ENCODE measurements at regions not wholly inside any gene's neighbourhood (a gene's known extent, or its start where the extent isn't known, plus 50 kb on each side); places are given as distances from the start of the nearest gene placed in this dataset.

DNA sequence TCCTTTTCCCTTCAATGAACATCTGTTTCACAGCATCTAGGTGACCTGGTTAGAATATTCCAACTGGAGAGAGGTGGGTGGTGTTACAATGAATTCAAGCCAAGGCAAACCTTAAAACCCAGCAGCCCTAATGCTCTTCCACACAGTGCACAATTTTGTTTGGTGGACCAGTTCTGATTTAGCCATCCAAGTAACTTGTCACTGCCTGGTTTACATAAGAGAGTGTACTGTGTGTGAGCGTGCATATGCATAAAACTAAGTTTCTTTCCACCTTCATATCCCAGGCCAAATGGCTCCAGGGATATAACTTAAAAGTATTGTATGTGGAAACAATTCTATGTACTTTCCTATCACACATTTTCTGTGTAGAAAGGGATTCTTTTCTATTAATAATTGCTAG, 200.4 kb upstream of the FAR2 start:
- DNase-seq, result no peak

DNA sequence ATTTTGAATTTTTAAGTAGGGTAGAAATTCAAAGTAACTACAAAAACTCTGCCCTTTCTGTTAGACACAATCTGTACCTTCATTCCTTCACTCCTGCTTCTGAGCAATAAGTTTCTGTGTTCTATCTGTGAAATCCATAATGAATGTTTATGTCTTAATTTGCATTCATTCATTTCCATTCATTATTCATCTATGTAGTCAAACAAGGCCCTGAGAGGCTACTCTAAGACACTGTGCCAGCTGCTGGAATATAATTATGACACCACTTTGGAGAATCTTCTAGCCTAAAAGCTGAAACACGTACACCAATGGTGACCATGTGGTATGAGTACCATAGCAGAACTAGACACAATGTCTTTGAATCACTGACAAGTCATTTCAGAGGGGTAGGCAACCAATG, 199.9 kb upstream of the FAR2 start:
- no peak for DNase-seq

DNA sequence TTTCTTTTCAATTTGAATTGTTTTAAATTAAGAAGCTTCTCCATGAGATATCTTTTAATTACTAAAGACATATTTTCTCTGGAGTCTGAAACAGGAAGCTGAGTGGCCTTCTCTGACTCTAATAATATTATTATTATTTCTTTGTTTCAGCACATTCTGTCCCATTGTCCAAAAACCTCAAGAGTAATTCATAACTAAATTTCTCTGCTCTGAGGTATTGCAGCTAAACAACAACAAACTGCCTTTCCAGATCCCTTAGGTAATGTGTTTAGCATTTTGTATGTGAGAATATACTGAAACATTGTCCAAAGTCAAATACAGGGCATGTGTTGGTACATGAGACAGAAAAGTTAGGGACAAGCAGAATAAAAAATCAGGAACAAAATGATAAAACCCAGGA, 199.0 kb upstream of the FAR2 start:
- DNase-seq, result no peak

DNA sequence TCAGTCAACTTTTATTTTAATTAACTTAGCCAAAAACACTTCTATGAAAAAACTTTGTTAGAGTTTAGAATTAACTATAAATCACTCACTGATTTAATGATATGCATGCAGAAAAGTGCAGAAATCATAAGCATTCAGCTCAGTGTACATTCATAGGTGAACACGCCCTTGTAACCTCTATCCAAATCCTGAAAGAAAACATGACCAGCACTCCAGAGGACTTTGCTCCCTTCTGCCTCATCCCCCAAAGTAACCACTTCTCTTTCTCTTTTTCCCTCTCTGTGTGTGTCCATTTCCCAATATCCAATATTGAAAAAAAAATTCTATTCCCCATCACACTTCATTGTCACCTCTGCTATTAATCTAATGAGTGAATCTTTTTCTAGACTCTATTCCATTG, 197.1 kb upstream of the FAR2 start:
- DNase-seq, result no peak

DNA sequence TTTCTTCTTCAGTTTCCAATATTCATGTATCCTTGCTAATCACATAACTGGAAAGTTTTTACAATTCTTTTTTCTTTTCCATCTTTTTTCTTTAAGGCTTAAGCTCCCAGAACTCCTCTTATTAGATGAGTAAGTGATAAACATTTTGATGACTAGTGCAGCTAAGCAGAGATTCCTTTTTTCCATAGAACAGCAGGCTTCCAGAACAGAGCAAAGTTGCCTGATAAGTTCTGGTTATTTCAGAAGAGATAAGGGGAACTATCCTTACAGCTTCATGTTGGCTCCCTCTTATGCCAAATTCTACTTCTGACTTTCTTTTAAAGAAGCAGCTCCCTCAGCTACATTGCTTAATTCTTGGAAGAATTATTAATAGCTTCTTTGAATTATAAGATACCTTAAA, 194.7 kb upstream of the FAR2 start:
- no peak for DNase-seq

DNA sequence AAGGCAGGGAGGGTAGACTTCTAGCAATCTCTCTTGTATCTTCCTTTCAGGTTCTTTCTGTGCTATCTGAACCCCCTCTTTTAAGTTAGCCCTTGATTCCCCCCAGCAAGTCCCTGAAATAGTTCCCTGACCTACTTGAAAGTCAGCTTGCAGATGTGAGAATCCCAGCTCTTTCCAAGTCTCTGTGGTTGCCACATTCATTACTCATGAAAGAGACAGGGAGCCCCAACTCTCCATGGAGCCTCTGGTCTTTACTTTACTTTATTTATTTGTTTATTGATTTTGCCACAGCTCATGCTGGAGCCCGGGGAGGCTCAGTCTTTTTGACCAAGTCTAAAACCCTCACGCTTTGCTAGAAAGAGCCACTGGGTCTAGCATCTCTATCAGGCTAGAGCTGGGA, 193.6 kb upstream of the FAR2 start:
- no peak for DNase-seq

DNA sequence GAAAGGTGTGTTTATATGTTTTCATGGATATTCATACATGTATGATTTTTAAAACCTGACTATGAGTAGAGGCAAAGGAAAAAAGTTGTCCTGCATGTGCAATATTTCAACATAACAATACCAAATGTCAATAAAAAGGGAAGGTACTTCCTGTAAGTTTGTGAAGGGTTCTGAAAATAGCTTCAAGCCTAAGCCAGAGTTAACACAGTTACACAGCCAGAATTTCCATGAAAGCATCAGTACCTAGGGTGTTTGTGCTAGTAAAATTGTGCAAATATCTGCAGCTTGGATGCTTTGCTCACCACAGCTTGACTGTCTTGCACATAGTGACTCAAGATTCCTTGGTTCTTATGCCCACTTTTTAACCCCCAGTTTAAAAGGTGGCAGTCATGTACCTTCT, 193.1 kb upstream of the FAR2 start:
- DNase-seq, result no peak

DNA sequence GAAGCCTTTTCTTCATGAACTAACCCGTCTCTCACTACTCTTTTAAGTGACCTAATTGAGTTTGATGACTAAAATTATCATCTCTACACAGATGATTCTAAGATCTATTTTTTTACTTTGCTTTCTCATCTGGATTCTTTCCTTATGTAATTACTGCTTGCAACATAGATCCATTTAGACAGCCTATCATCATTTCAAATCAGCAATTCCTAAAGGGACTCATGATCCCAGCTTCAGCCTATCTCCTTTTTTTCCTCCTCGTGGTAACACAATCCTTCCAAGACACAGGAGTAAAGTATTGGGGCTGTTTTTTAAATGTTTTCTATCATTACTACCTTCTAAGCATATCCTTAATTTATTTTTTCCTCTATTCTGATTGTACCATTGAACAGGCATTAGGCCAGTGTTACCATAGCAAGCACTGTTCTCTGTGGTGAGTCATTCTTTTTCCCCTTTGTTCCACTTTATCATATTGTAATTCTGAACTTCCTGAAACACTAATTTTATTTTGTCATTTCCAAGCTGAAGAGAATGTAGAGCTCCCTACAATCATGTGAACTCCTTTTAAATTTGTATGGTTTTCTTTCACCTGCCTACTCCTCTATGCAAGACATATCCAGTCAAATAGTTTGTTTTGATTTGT, 190.4 kb upstream of the FAR2 start:
- DNase-seq, result no peak

DNA sequence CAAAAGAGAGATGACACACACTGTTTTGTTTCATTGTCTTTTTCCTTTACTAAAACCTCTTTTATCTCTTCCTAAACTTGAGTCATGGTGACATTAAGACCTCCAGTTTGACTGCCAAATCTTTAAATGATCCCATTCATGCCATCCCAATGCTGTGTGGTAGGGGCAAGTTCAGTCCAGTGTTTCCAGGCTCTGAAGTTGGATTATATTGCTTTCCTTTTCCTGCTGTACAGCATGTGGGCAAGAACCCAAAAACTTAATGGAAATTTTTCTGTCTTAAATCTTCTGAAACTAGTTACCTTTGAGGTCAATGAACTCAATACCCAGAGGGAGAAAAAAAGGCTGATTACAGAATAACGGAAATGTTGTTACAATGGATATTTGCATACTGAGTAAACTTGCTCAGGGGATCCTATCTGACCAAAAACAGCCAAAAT, 187.1 kb upstream of the FAR2 start:
- DNase-seq, result no peak

DNA sequence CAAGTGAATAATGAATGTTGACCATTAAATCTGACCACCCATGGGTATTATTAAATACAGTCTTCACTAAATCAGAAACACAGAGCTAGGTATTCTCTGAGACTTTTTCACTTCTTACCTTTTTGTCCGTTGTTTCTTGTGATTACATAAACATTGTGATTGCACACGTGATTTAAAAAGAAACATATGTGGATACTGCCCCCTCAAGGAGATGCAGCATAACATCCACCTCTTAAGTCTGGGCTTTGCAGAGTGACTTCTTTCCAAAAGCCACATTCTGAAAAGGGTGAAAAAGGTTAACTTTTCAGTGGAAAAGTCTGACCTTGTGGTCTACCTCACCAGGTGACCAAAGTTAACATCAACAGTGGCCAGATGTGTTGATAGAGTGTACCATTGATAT, 185.5 kb upstream of the FAR2 start:
- no peak for DNase-seq

DNA sequence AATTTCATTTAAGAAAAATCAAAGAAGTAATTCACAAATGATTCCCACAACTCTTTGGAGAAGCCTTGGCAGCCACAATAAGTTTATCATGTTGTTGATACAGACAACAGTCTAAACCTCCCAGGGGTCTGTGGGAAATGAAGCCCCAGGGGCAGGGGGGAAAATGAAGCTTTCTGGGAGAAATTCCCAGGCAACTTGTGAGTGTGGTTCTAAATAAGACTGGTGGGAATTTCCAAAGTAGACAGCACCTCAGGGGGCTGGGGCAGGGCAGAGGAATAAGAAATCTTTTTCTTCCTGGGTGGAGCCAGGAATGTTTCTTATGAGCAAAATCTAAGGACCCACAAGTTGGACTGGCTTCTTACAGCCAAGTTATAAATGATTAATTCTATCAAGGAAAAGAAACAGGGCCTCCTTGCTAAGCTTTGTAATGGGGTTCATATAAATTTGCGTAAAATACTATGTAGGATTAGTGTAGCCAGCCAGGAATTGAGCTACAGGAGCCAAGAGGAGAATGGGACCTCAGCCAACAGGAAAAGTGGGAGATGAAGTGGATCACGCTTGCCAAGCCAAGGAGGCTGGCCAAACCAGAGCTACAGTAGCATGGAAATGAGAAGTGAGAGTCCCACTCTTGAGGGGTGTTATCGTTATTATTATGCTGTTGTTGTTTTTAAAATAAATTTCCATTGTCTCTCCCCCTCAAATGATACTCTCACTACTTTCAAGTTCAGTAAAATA, 182.9 kb upstream of the FAR2 start:
- DNase-seq, result no peak

DNA sequence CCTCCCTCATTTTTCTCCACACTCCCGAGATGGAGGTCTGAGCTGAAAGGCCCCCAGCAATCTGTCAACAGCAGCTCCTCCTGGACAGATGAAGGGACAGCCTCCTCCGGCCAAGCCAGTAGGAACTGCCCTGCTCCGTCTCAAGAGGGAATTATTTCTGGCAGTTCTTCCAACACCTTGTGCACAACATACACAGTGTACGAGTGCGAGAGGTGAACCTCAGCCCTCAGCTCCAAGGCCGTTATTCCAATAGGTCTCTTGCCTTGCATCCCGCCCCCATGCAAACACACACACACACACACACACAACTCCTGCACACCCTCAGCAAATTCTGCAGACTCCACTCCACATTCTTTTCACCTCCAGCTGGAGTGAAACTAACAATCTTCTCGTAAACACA, 181.7 kb upstream of the FAR2 start:
- DNase-seq, result no peak

DNA sequence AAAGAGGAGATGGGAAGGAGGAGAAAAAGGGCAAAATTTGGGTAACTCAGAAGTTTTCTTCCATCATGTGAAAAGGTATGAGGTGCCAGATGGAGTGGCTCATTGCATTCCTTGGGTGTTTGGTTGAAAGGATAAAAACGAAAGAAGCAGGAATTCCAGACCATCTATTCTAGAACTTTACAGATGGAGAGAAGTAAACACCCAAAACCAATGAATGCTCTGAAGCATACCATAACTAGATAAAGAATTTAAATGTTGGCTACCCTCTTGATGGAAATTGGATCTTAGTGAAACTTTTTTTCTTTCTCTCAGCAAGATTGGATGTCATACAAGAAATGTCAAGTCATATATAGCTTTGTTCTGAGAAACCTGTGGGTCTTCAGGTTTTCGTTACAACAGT, 175.6 kb upstream of the FAR2 start:
- no peak for DNase-seq

DNA sequence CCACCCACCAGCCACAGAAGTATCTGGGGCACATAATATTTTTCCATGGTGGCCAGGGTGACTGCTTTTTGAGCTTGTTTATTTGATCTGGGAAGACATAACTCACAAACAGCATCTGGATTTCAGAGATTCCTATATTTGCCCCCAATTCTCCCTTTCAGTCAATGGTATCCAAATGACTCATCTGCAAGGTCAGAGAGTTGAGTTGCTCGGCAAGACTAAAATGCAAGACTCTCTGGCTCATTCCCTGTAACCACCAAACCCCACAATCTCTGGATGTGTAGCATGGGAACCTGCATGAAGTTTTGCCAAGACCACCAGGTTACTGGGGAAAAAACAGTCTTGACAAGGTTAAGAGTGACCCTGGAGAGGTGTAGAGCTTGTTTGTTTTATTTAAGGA, 174.9 kb upstream of the FAR2 start:
- DNase-seq, result no peak

DNA sequence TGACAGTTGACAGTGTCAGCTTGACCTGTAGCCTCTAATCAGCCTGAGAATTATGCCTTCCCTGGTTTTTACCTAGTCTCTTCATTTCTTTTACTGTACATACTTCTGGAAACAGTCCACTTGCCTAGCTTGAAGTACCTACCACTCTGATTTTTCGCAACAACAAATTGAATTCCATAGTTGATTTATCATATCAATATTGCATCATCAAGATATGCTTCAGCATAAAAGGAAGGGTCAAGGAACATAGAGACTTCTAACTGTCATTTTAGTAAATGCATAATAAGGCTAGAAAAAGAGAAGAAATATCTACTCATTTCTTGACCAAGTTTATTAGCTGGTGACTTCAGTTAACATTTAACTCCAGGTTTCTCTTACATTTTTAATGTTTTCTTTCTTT, 174.2 kb upstream of the FAR2 start:
- DNase-seq, result no peak

DNA sequence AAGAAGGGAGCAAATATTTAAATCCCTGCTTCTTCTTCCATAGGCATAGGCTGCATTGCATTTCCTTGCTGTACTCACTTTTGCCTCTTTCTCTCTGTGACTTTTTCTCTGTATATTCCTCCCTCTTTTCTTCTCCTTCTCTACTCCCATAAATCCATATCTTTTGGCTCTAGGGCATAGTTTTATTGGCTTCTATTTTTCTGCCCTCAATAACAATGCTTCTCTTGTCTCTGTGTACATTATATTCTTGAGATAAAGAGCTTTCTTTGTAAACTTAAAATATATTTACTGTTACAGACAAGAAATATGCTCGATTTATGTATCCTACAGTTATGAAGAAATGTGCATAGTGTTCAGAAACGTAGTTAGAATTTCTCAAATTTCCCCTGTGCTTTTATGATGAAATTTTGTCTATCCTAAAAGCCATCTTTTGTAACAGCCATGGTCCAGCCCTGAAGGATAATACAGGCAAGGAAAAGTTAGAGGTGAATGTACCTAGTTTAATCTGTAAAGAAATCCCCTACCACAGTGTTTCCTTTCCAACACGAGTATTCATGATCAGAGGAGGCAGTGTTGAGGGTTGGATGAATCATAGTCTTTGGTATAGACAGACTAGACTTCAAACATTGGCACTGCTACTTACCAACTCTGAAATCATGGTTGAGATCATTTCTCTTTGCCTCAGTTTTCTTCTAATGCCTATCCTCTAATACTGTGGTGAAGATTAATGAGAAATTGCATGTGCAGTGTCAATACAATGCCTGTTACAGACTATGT, 173.3 kb upstream of the FAR2 start:
- no peak for DNase-seq

DNA sequence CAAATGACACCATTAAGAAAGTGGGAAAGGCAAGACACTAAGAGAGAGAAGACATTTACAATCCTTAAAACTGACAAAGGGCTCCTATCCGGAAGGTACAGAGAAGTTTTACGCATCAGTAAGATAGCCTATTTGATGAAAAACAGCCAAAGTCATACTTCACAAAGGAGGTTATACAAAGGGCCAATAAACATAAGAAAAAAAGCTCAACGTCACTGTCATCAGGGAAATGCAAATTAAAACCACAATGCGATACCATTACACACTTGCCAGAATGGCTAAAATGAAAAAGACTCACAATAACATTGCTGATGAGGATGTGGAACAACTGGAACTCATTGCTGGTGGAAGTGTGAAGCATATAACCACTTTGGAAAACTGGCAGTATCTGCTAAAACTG, 168.6 kb upstream of the FAR2 start:
- no peak for DNase-seq

DNA sequence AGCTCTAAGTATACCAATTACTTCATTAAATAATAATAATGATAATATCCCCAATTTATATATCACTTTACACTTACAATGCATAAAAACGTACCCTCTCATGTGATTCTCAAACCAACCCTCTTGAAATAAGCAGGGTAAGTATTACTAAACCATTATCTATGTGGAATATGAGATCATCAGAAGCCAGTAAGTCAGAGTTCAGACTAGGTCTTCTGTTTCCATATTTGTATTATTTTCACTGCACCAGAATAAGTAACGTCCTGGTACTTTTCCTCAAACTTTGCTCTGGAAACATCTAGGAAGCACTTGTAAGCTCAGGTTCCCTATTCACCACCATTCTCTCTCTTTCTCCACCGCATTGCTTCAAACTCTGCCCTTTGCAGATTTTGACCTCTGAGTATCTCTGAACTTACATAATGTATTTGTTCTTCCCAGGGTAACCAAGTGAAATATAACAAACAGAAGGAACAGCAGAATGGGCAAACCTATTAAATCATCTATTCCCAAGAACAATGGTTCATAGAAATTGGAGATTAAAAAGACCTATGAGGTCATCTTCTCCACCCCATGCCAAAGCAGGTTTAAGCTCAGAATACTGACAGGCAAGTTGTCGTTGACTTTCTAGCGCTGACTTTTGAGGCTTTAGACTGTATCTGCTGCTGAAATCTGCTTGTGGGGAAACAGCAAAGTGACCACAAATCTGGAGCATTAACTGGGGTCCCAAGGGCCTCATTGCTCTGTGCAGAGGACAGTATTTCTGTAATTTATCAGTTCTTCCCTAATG, 161.3 kb upstream of the FAR2 start:
- DNase-seq, result no peak

DNA sequence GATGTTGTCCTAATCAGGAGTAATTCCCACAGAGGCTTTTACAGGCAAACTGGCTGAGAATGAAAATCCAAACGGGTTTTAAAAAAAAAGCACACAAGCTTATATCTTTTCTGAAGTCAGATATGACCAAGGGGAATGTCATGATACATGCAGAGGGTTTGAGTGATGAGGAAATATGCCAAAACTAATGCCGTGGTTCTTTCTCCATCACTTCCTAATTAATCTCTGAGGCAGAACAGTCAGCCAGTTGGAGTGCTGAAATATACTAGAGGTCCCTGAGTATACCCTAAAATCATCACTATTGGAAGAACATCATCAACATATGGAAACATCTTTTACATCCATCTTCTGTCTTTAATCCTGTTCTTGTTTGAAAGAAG, 160.8 kb upstream of the FAR2 start:
- no peak for DNase-seq

DNA sequence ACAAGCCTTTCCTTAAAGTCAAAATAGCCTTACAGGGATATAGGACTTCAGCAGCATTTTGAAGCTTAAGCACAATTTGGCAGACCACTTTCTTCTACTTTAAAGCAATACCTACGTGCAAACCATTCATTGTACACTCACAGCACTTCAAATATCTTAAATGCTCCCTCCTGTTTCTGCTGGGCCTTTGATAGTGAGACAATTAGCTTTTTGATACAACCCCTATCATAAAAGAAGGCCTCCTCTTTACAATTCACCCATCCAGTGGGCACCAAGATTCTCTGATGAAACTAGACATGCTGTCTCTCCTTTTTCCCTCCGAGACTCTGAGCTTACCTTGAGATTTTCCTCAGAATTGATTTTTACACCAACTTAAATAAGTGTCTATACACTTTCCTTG, 157.5 kb upstream of the FAR2 start:
- DNase-seq, result no peak

DNA sequence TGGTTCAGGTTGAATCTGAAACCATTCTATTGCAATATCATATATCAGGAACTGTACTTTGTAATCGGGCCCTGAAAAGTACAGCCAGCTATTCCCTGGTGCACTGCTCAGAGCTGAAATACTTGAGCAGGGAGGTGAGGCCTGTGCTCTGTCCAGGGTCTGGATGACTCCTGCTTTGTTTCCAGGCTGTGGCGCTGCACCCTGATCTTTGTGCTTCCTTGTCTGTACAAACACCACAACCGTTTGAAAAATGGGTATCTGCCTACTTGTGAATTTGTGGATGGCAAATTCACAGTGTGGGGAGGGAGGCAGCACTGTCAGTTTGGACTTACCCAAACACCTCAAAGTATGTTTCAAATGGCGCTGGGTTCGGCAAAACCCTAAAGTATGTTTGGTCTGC, 155.4 kb upstream of the FAR2 start:
- no peak for DNase-seq

DNA sequence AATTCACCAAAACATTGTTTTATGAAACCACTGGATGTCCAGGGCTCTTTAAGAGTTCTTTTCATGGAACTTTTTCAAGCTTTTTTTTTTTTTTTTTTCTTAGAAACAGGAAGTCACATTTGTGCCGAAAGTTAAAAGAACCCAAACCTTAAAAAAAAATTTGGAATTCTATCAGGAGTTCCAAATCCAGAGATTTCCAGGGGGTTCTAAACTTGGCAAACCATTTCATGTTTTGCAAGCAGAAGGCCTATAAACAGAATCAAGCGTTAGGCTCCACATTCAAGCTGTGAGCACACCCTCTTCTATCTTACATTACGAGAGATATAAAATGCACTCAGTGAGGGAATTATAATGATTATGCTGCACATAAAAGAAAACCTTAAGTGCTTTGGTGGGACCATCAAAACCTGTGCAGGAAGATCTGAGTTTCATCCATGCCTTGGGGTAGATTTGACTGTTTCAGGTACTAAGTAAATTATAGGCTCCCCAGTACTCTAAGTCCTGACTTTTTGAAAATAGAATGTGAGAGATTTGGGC, 154.8 kb upstream of the FAR2 start:
- DNase-seq, result no peak

DNA sequence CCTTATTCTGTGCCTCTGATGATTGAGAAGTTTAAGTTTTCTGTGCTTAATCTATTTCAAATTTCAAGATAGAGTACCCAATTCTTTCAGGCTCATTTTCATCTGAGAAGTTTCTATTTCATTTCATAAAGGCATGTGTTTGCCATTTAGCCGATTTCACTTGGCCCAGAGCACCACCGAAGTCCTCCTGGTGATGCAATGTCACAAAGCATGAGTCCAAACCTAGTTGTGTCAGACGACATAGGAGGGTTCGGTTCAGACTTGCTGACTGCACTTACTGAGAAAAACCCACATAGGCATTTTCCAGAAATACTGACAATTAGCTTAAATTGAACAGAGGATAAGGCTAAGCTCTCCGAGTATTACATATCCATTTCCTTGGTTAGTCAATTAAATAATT, 152.4 kb upstream of the FAR2 start:
- no peak for DNase-seq

Data from RPMI8226 (cell line).